PFSK-1 (cell line): ENCODE measurements at regions not wholly inside any gene's neighbourhood (a gene's known extent, or its start where the extent isn't known, plus 50 kb on each side); places are given as distances from the start of the nearest gene placed in this dataset.

ENCODE experiments used
- POLR2AphosphoS5 ChIP-seq: IDR thresholded peaks from 2 replicates; pipeline ENCODE4 v1.6.1; 2012; ENCODE audit warnings: low read depth, mild to moderate bottlenecking, control low read depth, low read length, moderate library complexity
- REST ChIP-seq, 2 experiments: IDR thresholded peaks; 2 replicates each; pipeline versions ENCODE4 v1.6.1 to v1.8.0; 2011 to 2012; ENCODE audit warnings: low read depth in 2 of 2, low read length in 2 of 2, control low read depth in 1 of 2, inconsistent platforms in 1 of 2, mild to moderate bottlenecking in 1 of 2, moderate library complexity in 1 of 2; ENCODE audit not compliant: insufficient read depth in 1 of 2
- SIN3A ChIP-seq: IDR thresholded peaks from 2 replicates; pipeline ENCODE4 v1.6.1; 2012; ENCODE audit warnings: mild to moderate bottlenecking, low read length, moderate library complexity, borderline replicate concordance; ENCODE audit not compliant: insufficient read depth
- TAF1 ChIP-seq: IDR thresholded peaks from 2 replicates; pipeline ENCODE4 v1.6.1; 2012; ENCODE audit warnings: low read length, control low read depth, borderline replicate concordance; ENCODE audit not compliant: insufficient read depth

- TF ChIP-seq REST (IDR thresholded peaks at IDR 0.05; ENCODE audit: insufficient read depth in 1 of 2, low read depth in 2 of 2, low read length in 2 of 2) (no peak), POLR2AphosphoS5 (no peak), TAF1 (no peak), SIN3A (no peak)
Measured at GRCh38 chr22:48799227-48799970, 1028.3 kb downstream of the BRD1 start.
